ENCODE measurements at regions not wholly inside any gene's neighbourhood (a gene's known extent, or its start where the extent isn't known, plus 50 kb on each side); places are given as distances from the start of the nearest gene placed in this dataset.
"Not testable (repeated sequence)": the region's sequence is repeated elsewhere in the genome, so short reads cannot be mapped to it uniquely, and the experiment has no call there.

GRCh38 chr10:26621243-26621888 lies 76.1 kb upstream of the PDSS1 start:
- DNase-seq: no peak

DNA sequence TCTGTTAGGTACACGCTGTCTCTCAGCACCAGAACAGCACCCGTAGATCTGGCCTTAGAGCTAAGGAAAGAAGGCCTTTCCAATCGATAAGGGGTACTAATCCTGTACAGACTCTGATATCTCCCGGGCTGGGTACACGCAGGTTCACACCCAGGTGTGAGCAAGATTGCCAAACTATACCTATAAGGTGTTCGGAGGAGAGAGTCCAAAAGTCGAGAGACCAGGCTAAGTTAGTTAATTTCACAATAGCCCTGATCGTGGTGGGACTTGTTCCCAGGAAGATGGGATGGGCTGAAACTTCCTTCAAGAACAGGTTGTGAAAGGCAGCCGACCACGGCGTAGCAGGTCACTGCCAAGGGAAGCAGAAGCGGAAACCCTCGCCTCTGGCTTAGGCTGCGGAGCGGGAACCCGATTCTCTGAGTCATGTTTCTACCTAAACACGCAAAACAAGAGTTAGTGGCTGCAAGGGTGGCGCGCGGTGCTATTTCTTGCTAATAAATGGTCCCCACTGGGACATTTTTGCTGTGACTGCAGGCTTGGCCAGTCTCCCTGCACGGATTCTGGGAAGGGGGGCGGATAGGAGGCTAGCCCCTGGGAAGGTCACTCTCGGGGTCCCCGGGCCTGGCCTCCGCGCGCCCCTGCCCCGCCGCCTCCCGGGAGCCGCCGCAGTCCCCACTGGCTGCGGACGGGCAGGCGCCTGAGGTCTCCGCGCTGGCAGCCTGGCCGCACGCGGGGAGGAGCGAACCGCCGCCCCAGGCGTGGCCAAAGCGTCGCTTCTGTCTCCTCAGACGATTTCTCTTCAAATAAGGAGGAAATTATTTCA lies 75.4 kb upstream of the PDSS1 start:
- peak; percentile 46 for DNase-seq

- no peak for DNase-seq
Observed at GRCh38 chr10:26622891-26623290, 74.6 kb upstream of the PDSS1 start.

DNA sequence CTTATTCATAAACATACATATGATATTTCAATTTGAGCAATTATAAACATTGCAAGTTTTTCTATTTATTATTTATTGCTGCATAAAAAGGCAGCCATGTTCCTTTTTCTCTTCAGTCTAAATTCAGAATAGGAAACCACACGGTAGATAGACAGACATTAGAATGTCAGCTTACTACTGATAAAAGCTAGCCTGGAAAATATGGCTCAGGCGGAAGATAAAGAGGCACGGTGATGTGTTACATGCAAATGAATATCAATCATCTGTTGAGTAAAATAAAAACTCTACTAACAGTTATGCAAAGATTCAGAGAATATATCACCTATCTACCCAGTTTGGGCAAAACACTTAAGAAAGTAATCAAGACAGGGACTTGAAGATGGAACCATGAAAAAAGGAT lies 73.5 kb upstream of the PDSS1 start:
- DNase-seq: no peak

GRCh38 chr10:26626066-26626465 lies 71.4 kb upstream of the PDSS1 start:
- no peak for DNase-seq

- no peak for DNase-seq
Observed at GRCh38 chr10:26627324-26627723, 70.2 kb upstream of the PDSS1 start.

GRCh38 chr10:26628395-26628794 lies 69.1 kb upstream of the PDSS1 start:
- no peak for DNase-seq

DNA sequence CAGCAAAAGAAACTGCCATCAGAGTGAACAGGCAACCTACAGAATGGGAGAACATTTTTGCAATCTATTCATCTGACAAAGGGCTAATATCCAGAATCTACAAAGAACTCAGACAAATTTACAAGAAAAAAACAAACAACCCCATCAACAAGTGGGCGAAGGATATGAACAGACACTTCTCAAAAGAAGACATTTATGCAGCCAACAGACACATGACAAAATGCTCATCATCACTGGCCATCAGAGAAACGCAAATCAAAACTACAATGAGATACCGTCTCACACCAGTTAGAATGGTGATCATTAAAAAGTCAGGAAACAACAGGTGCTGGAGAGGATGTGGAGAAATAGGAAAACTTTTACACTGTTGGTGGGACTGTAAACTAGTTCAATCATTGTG lies 65.3 kb upstream of the PDSS1 start:
- not testable (repeated sequence) for DNase-seq

- not testable (repeated sequence) for DNase-seq
Observed at GRCh38 chr10:26634111-26634510, 63.4 kb upstream of the PDSS1 start.

DNA sequence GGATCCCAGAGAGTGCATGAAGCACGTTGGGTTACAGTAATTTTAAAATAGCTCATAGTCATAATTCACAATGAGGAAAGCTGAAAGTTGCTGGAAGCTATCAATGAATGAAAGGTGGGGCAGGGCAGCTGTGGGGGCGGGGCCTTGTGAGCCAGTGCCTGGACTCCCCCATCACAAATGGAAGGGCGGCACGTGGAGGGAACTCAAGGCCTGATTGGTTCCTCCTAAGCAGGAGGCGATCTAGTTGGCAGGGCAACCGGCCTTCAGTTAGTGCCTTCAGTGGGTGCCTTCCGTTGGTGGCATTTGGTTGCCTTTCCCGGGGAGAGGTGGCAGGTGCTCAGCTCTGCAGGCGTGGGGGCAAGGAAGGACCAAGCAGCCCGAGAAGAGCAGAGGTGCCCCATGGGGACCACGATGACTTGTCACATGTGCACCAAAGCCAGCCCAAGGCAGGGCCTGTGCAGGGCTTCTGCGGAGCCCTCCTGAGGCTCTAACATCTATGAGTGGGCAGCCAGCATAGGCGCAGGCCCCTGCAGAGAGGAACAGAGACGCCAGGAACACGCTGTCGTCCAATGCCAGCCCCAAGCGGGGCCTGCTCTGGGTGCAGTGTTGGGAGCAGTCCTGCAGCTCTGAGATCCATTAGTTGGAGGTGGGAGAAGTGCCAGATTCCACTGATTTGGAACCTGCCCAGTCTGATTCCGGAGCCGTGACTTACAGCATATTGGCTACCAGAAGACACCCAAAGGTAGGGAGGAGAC lies 59.8 kb upstream of the PDSS1 start:
- DNase-seq: no peak

GRCh38 chr10:26640391-26640790 lies 57.1 kb upstream of the PDSS1 start:
- DNase-seq: no peak

DNA sequence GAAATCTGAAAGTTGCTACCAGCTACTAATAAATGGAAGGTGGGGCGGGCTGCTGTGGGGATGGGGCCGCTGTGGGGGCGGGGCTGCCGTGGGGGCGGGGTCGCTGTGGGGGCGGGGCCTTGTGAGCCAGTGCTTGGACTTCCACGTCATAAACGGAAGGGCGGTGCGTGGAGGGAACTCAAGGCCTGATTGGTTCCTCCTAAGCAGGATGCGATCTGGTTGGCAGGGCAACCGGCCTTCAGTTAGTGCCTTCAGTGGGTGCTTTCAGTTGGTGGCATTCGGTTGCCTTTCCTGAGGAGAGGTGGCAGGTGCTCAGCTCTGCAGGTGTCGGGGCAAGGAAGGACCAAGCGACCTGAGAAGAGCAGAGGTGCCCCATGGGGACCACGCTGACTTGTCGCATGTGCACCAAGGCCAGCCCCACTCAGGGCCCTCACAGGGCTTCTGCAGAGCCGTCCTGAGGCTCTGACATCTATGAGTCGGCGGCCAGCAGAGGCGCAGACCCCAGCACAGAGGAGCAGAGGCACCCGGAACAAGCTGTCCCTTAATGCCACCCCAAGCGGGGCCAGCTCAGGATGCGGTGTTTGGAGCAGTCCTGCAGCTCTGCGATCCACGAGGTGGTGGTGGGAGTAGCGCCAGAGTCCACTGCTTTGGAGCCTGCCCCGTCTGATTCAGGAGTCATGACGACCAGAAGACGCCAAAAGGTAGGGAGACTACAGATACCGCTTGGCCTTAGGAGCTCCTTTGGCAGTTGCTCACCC lies 54.4 kb upstream of the PDSS1 start:
- DNase-seq: no peak

DNA sequence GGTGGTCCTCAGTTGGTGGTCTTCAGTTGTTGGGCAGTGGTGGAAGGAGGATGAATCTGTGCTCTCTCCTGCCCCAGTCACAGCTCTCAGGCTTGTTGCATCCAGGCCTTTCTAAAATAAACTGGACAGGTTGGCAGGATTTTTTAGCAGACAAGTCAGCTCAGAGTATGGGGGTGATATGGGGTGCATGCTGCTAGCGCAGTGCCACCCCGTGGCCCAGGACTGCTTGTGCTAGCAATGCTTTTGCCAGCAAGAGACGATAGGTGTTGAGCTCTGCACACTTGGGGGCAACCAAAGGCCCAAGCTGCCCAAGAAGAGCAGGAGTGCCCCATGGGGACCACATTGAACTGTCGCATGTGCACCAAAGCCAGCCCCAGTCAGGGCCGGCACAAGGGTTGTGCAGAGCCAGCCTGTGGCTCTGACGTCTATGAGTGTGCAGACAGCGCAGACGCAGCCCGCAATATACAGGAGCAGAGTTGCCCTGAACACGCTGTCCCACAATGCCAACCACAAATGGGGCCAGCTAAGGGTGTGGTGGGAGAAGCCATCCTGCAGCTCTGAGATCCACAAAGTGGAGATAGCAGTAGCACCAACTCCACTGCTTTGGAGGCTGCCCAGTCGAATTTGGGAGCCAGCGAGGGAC lies 49.8 kb upstream of the PDSS1 start:
- no peak for DNase-seq

Data from GF-D8 (cell line).